ENCODE measurements at regions not wholly inside any gene's neighbourhood (a gene's known extent, or its start where the extent isn't known, plus 50 kb on each side); places are given as distances from the start of the nearest gene placed in this dataset.

- TF ChIP-seq POLR2AphosphoS5 (IDR thresholded peaks at IDR 0.05) (no peak), EP300 (IDR thresholded peaks at IDR 0.05) (no peak), CTCF (IDR thresholded peaks at IDR 0.05) (no peak)
These were observed 369.2 kb upstream of the PDE3A start for GRCh38 chr12:19998961-19999804.

Data from sigmoid colon (tissue), 4 donors.